SK-N-SH treated with all-trans-retinoic acid at 6 μM for 48 hours (cell line): ENCODE measurements at regions not wholly inside any gene's neighbourhood (a gene's known extent, or its start where the extent isn't known, plus 50 kb on each side); places are given as distances from the start of the nearest gene placed in this dataset.

ENCODE experiments used
- ATAC-seq: fragments of 200-7000 bp; cut with Tn5 transposase; 3 replicates; pipeline ENCODE4 v1.9.1; 2020; ENCODE audit warnings: mild to moderate bottlenecking, moderate library complexity
- ARNTL ChIP-seq: fragments of 450-650 bp; formaldehyde crosslinking; IDR thresholded peaks from 2 replicates; pipeline ENCODE4 v1.5.0; 2020; ENCODE audit warnings: low read depth, mild to moderate bottlenecking, moderate library complexity, borderline replicate concordance
- BACH2 ChIP-seq: fragments of 250-450 bp; sonication (Bioruptor Pico); IDR thresholded peaks from 2 replicates; pipeline ENCODE4 v1.9.0; 2021; ENCODE audit warnings: mild to moderate bottlenecking, borderline replicate concordance
- CSDC2 ChIP-seq: fragments of 250-450 bp; sonication (Bioruptor Pico); IDR thresholded peaks from 2 replicates; pipeline ENCODE4 v1.5.0; 2020; ENCODE audit warnings: mild to moderate bottlenecking, moderate library complexity
- ESRRG ChIP-seq: fragments of 250-450 bp; sonication (Bioruptor Pico); IDR thresholded peaks from 2 replicates; pipeline ENCODE4 v1.6.1; 2021; ENCODE audit warnings: mild to moderate bottlenecking
- GLIS3 ChIP-seq: fragments of 250-450 bp; sonication (Bioruptor Pico); IDR thresholded peaks from 2 replicates; pipeline ENCODE4 v1.5.0; 2020; ENCODE audit warnings: mild to moderate bottlenecking, moderate library complexity
- ISL1 ChIP-seq: fragments of 250-450 bp; sonication (Bioruptor Pico); IDR thresholded peaks from 2 replicates; pipeline ENCODE4 v2.1.2; 2022; ENCODE audit warnings: mild to moderate bottlenecking, moderate library complexity
- OSR1 ChIP-seq: fragments of 250-450 bp; sonication (Bioruptor Pico); IDR thresholded peaks from 2 replicates; pipeline ENCODE4 v1.8.0; 2022; ENCODE audit warnings: moderate library complexity, mild to moderate bottlenecking, inconsistent platforms
- PPARA ChIP-seq: fragments of 250-450 bp; sonication (Bioruptor Pico); IDR thresholded peaks from 2 replicates; pipeline ENCODE4 v1.5.0; 2020; ENCODE audit warnings: mild to moderate bottlenecking, borderline replicate concordance
- RARB ChIP-seq: fragments of 250-450 bp; sonication (Bioruptor Pico); IDR thresholded peaks from 2 replicates; pipeline ENCODE4 v1.8.0; 2021; ENCODE audit warnings: mild to moderate bottlenecking, moderate library complexity
- TCF4 ChIP-seq: fragments of 250-450 bp; sonication (Bioruptor Pico); IDR thresholded peaks from 2 replicates; pipeline ENCODE4 v1.8.0; 2021; ENCODE audit warnings: mild to moderate bottlenecking, moderate library complexity, borderline replicate concordance
- TOX ChIP-seq: fragments of 250-450 bp; sonication (Bioruptor Pico); IDR thresholded peaks from 2 replicates; pipeline ENCODE4 v1.8.0; 2021; ENCODE audit warnings: mild to moderate bottlenecking, moderate library complexity, borderline replicate concordance
- ZC3H10 ChIP-seq: fragments of 250-450 bp; sonication (Bioruptor Pico); IDR thresholded peaks from 2 replicates; pipeline ENCODE4 v1.5.1; 2021; ENCODE audit warnings: mild to moderate bottlenecking, moderate library complexity
- ZFP3 ChIP-seq: fragments of 250-450 bp; sonication (Bioruptor Pico); IDR thresholded peaks from 2 replicates; pipeline ENCODE4 v1.5.0; 2020; ENCODE audit warnings: mild to moderate bottlenecking, moderate library complexity
- ZNF70 ChIP-seq: fragments of 450-650 bp; formaldehyde crosslinking; IDR thresholded peaks from 2 replicates; pipeline ENCODE4 v1.5.0; 2020; ENCODE audit warnings: mild to moderate bottlenecking, moderate library complexity
- ZNF8 ChIP-seq: fragments of 450-650 bp; formaldehyde crosslinking; IDR thresholded peaks from 2 replicates; pipeline ENCODE4 v1.5.0; 2020; ENCODE audit warnings: mild to moderate bottlenecking, moderate library complexity
- TF ChIP-seq, protein P1 (sequence below): fragments of 250-450 bp; sonication (Bioruptor Pico); IDR thresholded peaks from 2 replicates; pipeline ENCODE4 v1.5.1; 2020; ENCODE audit warnings: low read depth, mild to moderate bottlenecking, moderate library complexity
- TF ChIP-seq, protein P2 (sequence below): fragments of 250-450 bp; sonication (Bioruptor Pico); IDR thresholded peaks from 2 replicates; pipeline ENCODE4 v1.8.0; 2020; ENCODE audit warnings: mild to moderate bottlenecking, moderate library complexity, borderline replicate concordance
- TF ChIP-seq, protein P3 (sequence below): fragments of 250-450 bp; sonication (Bioruptor Pico); IDR thresholded peaks from 2 replicates; pipeline ENCODE4 v1.8.0; 2021; ENCODE audit warnings: low read depth, mild to moderate bottlenecking, moderate library complexity, borderline replicate concordance
- TF ChIP-seq, protein P4 (sequence below): fragments of 250-450 bp; sonication (Bioruptor Pico); IDR thresholded peaks from 2 replicates; pipeline ENCODE4 v1.5.0; 2020; ENCODE audit warnings: mild to moderate bottlenecking, moderate library complexity

DNA sequence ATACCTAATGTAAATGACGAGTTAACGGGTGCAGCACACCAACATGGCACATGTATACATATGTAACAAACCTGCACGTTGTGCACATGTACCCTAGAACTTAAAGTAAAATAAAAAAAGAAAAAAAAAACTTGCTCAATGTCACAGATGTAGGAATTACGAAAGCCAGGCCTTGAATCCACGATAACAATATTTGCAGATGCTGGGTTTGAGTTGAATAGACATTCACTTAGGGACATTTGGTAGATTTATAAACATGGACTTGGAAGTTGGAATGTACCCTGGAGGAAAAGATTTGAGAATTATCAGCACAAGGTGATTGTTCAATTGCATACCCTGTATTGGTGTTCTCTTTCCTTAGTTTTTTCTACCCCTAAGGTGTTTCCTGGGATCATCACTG lies 260.2 kb upstream of the PEX5L start:
- no peak for ATAC-seq
- TF ChIP-seq BACH2 (CRISPR knock-in tag) (no peak), ISL1 (CRISPR knock-in tag) (no peak), GLIS3 (no peak), ARNTL (CRISPR knock-in tag) (no peak), TOX (CRISPR knock-in tag) (no peak), CSDC2 (CRISPR knock-in tag) (no peak), ESRRG (no peak), ZC3H10 (CRISPR knock-in tag) (no peak), OSR1 (CRISPR knock-in tag) (no peak), RARB (CRISPR knock-in tag) (no peak), TCF4 (CRISPR knock-in tag) (no peak)
- TF ChIP-seq, protein P1, sequence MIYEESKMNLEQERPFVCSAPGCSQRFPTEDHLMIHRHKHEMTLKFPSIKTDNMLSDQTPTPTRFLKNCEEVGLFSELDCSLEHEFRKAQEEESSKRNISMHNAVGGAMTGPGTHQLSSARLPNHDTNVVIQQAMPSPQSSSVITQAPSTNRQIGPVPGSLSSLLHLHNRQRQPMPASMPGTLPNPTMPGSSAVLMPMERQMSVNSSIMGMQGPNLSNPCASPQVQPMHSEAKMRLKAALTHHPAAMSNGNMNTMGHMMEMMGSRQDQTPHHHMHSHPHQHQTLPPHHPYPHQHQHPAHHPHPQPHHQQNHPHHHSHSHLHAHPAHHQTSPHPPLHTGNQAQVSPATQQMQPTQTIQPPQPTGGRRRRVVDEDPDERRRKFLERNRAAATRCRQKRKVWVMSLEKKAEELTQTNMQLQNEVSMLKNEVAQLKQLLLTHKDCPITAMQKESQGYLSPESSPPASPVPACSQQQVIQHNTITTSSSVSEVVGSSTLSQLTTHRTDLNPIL (CRISPR knock-in tag): no peak
- TF ChIP-seq, protein P2, sequence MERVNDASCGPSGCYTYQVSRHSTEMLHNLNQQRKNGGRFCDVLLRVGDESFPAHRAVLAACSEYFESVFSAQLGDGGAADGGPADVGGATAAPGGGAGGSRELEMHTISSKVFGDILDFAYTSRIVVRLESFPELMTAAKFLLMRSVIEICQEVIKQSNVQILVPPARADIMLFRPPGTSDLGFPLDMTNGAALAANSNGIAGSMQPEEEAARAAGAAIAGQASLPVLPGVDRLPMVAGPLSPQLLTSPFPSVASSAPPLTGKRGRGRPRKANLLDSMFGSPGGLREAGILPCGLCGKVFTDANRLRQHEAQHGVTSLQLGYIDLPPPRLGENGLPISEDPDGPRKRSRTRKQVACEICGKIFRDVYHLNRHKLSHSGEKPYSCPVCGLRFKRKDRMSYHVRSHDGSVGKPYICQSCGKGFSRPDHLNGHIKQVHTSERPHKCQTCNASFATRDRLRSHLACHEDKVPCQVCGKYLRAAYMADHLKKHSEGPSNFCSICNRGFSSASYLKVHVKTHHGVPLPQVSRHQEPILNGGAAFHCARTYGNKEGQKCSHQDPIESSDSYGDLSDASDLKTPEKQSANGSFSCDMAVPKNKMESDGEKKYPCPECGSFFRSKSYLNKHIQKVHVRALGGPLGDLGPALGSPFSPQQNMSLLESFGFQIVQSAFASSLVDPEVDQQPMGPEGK (CRISPR knock-in tag): no peak
- TF ChIP-seq, protein P3, sequence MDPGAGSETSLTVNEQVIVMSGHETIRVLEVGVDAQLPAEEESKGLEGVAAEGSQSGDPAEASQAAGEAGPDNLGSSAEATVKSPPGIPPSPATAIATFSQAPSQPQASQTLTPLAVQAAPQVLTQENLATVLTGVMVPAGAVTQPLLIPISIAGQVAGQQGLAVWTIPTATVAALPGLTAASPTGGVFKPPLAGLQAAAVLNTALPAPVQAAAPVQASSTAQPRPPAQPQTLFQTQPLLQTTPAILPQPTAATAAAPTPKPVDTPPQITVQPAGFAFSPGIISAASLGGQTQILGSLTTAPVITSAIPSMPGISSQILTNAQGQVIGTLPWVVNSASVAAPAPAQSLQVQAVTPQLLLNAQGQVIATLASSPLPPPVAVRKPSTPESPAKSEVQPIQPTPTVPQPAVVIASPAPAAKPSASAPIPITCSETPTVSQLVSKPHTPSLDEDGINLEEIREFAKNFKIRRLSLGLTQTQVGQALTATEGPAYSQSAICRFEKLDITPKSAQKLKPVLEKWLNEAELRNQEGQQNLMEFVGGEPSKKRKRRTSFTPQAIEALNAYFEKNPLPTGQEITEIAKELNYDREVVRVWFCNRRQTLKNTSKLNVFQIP (CRISPR knock-in tag): no peak
- TF ChIP-seq, protein P4, sequence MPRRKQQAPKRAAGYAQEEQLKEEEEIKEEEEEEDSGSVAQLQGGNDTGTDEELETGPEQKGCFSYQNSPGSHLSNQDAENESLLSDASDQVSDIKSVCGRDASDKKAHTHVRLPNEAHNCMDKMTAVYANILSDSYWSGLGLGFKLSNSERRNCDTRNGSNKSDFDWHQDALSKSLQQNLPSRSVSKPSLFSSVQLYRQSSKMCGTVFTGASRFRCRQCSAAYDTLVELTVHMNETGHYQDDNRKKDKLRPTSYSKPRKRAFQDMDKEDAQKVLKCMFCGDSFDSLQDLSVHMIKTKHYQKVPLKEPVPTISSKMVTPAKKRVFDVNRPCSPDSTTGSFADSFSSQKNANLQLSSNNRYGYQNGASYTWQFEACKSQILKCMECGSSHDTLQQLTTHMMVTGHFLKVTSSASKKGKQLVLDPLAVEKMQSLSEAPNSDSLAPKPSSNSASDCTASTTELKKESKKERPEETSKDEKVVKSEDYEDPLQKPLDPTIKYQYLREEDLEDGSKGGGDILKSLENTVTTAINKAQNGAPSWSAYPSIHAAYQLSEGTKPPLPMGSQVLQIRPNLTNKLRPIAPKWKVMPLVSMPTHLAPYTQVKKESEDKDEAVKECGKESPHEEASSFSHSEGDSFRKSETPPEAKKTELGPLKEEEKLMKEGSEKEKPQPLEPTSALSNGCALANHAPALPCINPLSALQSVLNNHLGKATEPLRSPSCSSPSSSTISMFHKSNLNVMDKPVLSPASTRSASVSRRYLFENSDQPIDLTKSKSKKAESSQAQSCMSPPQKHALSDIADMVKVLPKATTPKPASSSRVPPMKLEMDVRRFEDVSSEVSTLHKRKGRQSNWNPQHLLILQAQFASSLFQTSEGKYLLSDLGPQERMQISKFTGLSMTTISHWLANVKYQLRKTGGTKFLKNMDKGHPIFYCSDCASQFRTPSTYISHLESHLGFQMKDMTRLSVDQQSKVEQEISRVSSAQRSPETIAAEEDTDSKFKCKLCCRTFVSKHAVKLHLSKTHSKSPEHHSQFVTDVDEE (CRISPR knock-in tag): no peak

DNA sequence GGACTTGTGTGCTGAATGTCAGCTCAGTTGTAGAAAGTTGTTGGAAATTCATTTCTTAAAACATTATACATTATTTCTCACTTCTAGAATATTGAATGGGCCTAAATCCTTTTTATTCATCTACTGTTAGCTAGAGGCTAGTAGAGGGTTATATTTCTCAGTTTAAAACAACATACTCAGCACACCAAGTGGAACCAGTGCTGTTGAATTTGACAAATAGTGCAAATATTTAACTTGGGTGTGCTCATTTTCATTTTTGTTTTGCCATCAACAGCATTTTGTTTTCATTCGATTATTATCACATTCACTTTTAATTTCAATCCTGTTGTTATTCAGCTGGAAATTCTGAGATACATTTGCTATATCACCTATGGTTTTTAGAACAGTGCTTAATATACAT lies 269.4 kb upstream of the PEX5L start:
- ATAC-seq: no peak
- TF ChIP-seq ISL1 (CRISPR knock-in tag) (no peak), RARB (CRISPR knock-in tag) (no peak), OSR1 (CRISPR knock-in tag) (no peak), ZFP3 (CRISPR knock-in tag) (no peak), PPARA (no peak), TCF4 (CRISPR knock-in tag) (no peak), ZNF70 (no peak), GLIS3 (no peak), TOX (CRISPR knock-in tag) (no peak), CSDC2 (CRISPR knock-in tag) (no peak), ZNF8 (no peak), ESRRG (no peak)
- TF ChIP-seq, protein P1 (CRISPR knock-in tag): no peak
- TF ChIP-seq, protein P3 (CRISPR knock-in tag): no peak
- TF ChIP-seq, protein P4 (CRISPR knock-in tag): no peak
- TF ChIP-seq, protein P2 (CRISPR knock-in tag): no peak
